Osteoblast (primary cell): ENCODE measurements at regions not wholly inside any gene's neighbourhood (a gene's known extent, or its start where the extent isn't known, plus 50 kb on each side); places are given as distances from the start of the nearest gene placed in this dataset.

Experiments
- DNase-seq: peaks from one replicate; pipeline ENCODE4 v3.0.0; 2011; ENCODE audit warnings: low spot score, mixed read lengths; ENCODE audit not compliant: insufficient read length; ENCODE audit errors: missing footprints
- H2AFZ ChIP-seq: 2 replicates; pipeline ENCODE4 v1.6.0; 2011; ENCODE audit warnings: mild to moderate bottlenecking, low read length
- H3K27ac ChIP-seq: 2 replicates; pipeline ENCODE4 v1.5.1; 2011; ENCODE audit warnings: mild to moderate bottlenecking, low read depth, low read length, moderate library complexity
- H3K27me3 ChIP-seq: 2 replicates; pipeline ENCODE4 v1.6.0; 2012; ENCODE audit warnings: mild to moderate bottlenecking, control low read depth, inconsistent platforms, low read length, moderate library complexity; ENCODE audit not compliant: insufficient read depth
- H3K36me3 ChIP-seq: 2 replicates; pipeline ENCODE4 v1.5.1; 2011; ENCODE audit warnings: mild to moderate bottlenecking, low read length, control low read depth, moderate library complexity; ENCODE audit not compliant: insufficient read depth
- H3K4me1 ChIP-seq: 2 replicates; pipeline ENCODE4 v1.5.1; 2011; ENCODE audit warnings: mild to moderate bottlenecking, low read length, control low read depth, moderate library complexity; ENCODE audit not compliant: insufficient read depth
- H3K4me2 ChIP-seq: 2 replicates; pipeline ENCODE4 v1.6.0; 2011; ENCODE audit warnings: mild to moderate bottlenecking, low read length; ENCODE audit not compliant: insufficient read depth
- H3K4me3 ChIP-seq: fragments of 200-600 bp; sonication (generic); 3 replicates; pipeline ENCODE4 v1.5.1; 2012; ENCODE audit warnings: mild to moderate bottlenecking, low read length, inconsistent platforms; ENCODE audit not compliant: insufficient read depth
- H3K79me2 ChIP-seq: 2 replicates; pipeline ENCODE4 v1.6.0; 2012; ENCODE audit warnings: mild to moderate bottlenecking, low read length, control low read depth, inconsistent platforms; ENCODE audit not compliant: insufficient read depth
- H3K9me3 ChIP-seq: 2 replicates; pipeline ENCODE4 v1.5.1; 2011; ENCODE audit warnings: low read depth, low read length, control low read depth
- H4K20me1 ChIP-seq: 2 replicates; pipeline ENCODE4 v1.6.0; 2012; ENCODE audit warnings: mild to moderate bottlenecking, low read length, control low read depth; ENCODE audit not compliant: insufficient read depth
- CTCF ChIP-seq: IDR thresholded peaks from 2 replicates; pipeline ENCODE4 v1.5.1; 2011; ENCODE audit warnings: mild to moderate bottlenecking, low read depth, low read length, moderate library complexity; ENCODE audit errors: extremely low read depth

- Histone ChIP-seq H3K27me3 (no peaks in the 10 kb centered on the region), H4K20me1 (no peaks in the 10 kb centered on the region), H3K79me2 (no peaks in the 10 kb centered on the region), H3K4me2 (no peak overlapping the region), H3K9me3 (no peaks in the 10 kb centered on the region), H3K4me1 (no peaks in the 10 kb centered on the region), H3K36me3 (no peaks in the 10 kb centered on the region), H3K27ac (no peak overlapping the region), H2AFZ (no peak overlapping the region), H3K4me3 (no peak overlapping the region)
- DNase-seq = no peak
- TF ChIP-seq CTCF = no peak
Observed at GRCh38 chr9:31671011-31671410, 713.4 kb upstream of the ACO1 start.

- no peaks in the 10 kb centered on the region for H4K20me1 ChIP-seq
- no peaks in the 10 kb centered on the region for H3K36me3 ChIP-seq
- no peaks in the 10 kb centered on the region for H3K27me3 ChIP-seq
- no peaks in the 10 kb centered on the region for H3K4me1 ChIP-seq
- H3K79me2 ChIP-seq = no peaks in the 10 kb centered on the region
- H3K27ac ChIP-seq = no peak overlapping the region
- no peak overlapping the region for H2AFZ ChIP-seq
- no peak overlapping the region for H3K4me2 ChIP-seq
- no peak for DNase-seq
- H3K4me3 ChIP-seq = no peak overlapping the region
- no peaks in the 10 kb centered on the region for H3K9me3 ChIP-seq
- TF ChIP-seq CTCF = no peak
Observed at GRCh38 chr9:31674264-31674663, 710.2 kb upstream of the ACO1 start.

GRCh38 chr9:31677415-31677814 is 707.0 kb upstream of the ACO1 start:
- H2AFZ ChIP-seq = no peak overlapping the region
- H3K9me3 ChIP-seq = no peaks in the 10 kb centered on the region
- H3K36me3 ChIP-seq = no peaks in the 10 kb centered on the region
- H3K27ac ChIP-seq = no peak overlapping the region
- no peaks in the 10 kb centered on the region for H3K4me1 ChIP-seq
- no peaks in the 10 kb centered on the region for H3K27me3 ChIP-seq
- H3K4me2 ChIP-seq = no peak overlapping the region
- DNase-seq = no peak
- H3K4me3 ChIP-seq = no peak overlapping the region
- no peak for TF ChIP-seq CTCF
- H4K20me1 ChIP-seq = no peaks in the 10 kb centered on the region
- H3K79me2 ChIP-seq = no peaks in the 10 kb centered on the region

GRCh38 chr9:31677877-31678276 is 706.6 kb upstream of the ACO1 start:
- no peaks in the 10 kb centered on the region for H3K27me3 ChIP-seq
- H3K79me2 ChIP-seq = no peaks in the 10 kb centered on the region
- no peak overlapping the region for H3K4me3 ChIP-seq
- H4K20me1 ChIP-seq = no peaks in the 10 kb centered on the region
- no peak overlapping the region for H3K27ac ChIP-seq
- H3K4me2 ChIP-seq = no peak overlapping the region
- H3K4me1 ChIP-seq = no peaks in the 10 kb centered on the region
- DNase-seq = no peak
- H3K36me3 ChIP-seq = no peaks in the 10 kb centered on the region
- TF ChIP-seq CTCF = no peak
- no peak overlapping the region for H2AFZ ChIP-seq
- H3K9me3 ChIP-seq = no peaks in the 10 kb centered on the region
